Stomach (tissue), 4 donors: ENCODE measurements at regions not wholly inside any gene's neighbourhood (a gene's known extent, or its start where the extent isn't known, plus 50 kb on each side); places are given as distances from the start of the nearest gene placed in this dataset.

Experiments used
- EP300 ChIP-seq: sonication (generic); formaldehyde crosslinking; IDR thresholded peaks from one replicate; pipeline ENCODE4 v1.6.1; 2017; ENCODE audit warnings: antibody characterized with exemption
- POLR2A ChIP-seq, 4 donors: fragments of 450-650 bp; IDR thresholded peaks; one replicate each; pipeline ENCODE4 v1.6.1; 2016; ENCODE audit warnings: antibody characterized with exemption in 4 of 4, control low read depth in 2 of 4, mild to moderate bottlenecking in 1 of 4, moderate library complexity in 1 of 4
- POLR2AphosphoS5 ChIP-seq, 3 donors: sonication (generic); formaldehyde crosslinking; IDR thresholded peaks; one replicate each; pipeline ENCODE4 v1.6.1; 2016; ENCODE audit warnings: antibody characterized with exemption in 3 of 3
- TF ChIP-seq, protein P1 (sequence below), 7 experiments: fragments of 450-650 bp in 4 of 7; fragments of 200-600 bp in 3 of 7; sonication (generic) in 3 of 7; IDR thresholded peaks; one replicate each; pipeline ENCODE4 v1.5.1; 2016 to 2019; ENCODE audit warnings: antibody characterized with exemption in 7 of 7, control low read depth in 2 of 7, mild to moderate bottlenecking in 1 of 7

DNA sequence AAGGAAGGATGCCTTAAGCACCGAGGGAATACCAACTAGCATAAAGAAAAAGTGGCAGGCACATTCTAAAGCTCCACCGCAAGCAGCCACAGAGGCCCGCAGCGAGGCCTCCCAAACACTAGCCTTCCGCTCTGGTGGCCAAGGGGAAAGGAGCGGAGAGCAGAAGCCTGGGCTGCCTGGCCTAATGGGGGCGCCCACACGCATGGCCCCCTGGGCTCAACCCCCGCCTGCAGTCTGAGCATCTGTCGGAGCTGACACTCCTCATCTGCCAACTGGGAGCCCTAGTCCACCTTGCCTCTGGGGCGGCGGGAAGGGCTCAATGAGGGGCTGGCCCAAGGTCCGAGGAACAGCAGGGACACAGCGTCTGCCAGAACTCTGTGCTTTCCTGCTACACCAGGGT lies 50.1 kb upstream of the WNT11 start:
- TF ChIP-seq, protein P1, sequence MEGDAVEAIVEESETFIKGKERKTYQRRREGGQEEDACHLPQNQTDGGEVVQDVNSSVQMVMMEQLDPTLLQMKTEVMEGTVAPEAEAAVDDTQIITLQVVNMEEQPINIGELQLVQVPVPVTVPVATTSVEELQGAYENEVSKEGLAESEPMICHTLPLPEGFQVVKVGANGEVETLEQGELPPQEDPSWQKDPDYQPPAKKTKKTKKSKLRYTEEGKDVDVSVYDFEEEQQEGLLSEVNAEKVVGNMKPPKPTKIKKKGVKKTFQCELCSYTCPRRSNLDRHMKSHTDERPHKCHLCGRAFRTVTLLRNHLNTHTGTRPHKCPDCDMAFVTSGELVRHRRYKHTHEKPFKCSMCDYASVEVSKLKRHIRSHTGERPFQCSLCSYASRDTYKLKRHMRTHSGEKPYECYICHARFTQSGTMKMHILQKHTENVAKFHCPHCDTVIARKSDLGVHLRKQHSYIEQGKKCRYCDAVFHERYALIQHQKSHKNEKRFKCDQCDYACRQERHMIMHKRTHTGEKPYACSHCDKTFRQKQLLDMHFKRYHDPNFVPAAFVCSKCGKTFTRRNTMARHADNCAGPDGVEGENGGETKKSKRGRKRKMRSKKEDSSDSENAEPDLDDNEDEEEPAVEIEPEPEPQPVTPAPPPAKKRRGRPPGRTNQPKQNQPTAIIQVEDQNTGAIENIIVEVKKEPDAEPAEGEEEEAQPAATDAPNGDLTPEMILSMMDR (IDR thresholded peaks at IDR 0.05), result no peak
- TF ChIP-seq EP300 (no peak), POLR2AphosphoS5 (IDR thresholded peaks at IDR 0.05) (no peak), POLR2A (IDR thresholded peaks at IDR 0.05) (no peak)
